HG02884 (cell line): ENCODE measurements at regions not wholly inside any gene's neighbourhood (a gene's known extent, or its start where the extent isn't known, plus 50 kb on each side); places are given as distances from the start of the nearest gene placed in this dataset.
"Not testable (repeated sequence)": the region's sequence is repeated elsewhere in the genome, so short reads cannot be mapped to it uniquely, and the experiment has no call there.

ENCODE experiments used
- ATAC-seq: cut with Tn5 transposase; IDR thresholded peaks from one replicate; pipeline ENCODE4 v1.9.1; 2021; ENCODE audit warnings: mild to moderate bottlenecking, moderate library complexity; ENCODE audit not compliant: unreplicated experiment

DNA sequence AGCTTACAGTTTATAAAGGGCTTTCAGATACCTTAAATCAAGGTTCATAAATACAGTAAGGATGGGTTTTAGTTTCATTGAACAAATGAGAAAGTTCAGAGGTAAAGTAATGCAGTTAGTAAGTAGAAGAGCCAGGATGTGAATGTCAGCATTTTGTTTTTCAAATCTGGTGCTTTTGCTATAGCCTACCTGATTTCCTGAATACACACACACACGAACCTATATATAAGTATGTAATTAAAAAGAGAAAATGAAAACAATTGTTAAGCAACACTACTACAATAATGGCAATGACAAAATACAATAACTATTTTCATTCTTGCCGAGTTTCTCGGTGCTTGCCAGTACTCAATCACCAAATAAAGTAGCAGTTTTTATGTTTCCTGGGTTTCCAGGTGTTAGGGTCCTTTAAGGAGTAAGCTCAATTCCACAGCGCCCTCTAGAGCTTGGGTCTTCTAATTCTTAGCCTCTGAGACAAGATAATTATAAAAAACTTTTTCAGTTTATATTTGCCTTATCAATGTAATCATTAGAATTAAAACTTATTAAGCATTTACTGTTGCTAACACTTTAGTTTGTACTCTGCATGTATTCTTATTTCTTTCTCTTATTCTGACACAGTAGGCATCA is 512.9 kb upstream of the ACVR2A start:
- ATAC-seq: no peak

DNA sequence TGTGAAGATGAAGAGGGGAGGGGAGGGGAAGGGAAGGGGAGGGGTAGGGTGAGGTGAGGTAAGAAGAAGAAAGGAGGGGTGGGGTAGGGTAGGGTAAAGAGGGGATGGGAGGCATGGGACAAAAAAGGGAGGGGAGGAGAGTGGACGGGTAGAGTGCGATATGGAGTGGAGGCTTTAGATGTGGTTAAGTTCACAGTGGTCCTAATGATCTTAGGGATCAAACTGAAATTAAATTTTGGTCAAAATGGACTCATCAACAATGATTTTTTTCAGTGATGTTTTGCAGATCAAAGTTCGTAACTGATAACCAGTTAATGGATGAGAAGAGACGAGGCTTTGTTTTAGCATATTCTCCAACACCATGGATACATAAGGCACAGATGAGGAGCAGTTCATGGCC is 513.9 kb upstream of the ACVR2A start:
- no peak for ATAC-seq

DNA sequence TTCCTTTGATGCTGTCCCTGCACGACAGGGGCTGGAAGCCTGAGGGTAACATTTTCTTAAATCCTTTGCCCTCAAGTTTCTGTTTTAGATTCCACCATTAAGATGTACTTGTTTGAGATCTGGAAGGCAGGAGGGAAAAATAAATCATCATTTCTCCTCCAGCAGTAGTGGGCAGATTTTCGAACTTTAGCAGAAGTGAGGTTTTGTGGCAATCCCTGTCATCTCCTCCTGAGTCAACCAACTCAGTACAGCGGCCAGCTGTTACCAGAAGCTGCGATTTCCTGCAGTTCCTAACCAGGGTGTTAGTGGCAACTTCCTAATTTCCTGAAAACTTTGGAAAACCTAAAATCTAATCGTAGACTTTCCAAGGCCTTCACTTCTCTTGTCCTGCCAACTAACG is 517.2 kb upstream of the ACVR2A start:
- ATAC-seq: peak; percentile 71

DNA sequence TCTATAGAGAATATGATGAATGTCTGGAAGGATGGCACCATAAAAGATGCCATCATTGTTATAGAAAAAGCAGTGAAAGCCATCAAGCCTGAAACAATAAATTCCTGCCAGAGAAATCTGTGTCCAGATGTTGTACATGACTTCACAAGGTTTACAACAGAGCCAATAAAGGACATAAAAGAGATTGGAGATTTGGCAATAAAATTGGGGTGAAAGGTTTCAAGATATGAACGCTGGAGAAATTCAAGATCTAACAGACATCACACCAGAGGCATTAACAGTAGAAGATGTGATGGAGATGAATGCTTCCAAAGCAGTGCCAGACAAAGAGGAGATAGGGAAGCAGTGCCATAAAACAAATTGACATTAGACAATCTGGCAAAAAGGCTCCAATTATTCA is 518.8 kb upstream of the ACVR2A start:
- ATAC-seq: no peak

DNA sequence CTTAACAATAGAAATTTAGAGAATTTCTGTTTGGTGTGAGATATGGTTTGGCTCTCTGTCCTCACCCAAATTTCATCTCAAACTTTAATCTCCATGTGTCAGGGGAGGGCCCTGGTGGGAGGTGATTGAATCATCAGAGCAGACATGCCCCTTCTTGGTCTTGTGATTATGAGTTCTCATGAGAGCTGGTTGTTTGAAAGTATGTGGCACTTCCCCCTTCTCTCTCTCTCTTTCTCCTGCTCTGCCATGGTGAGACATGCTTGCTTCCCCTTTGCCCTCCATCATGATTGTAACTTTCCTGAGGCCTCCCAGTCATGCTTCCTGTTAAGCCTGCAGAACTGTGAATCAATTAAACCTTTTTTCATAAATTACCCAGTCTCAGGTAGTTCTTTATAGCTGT is 524.7 kb upstream of the ACVR2A start:
- no peak for ATAC-seq

DNA sequence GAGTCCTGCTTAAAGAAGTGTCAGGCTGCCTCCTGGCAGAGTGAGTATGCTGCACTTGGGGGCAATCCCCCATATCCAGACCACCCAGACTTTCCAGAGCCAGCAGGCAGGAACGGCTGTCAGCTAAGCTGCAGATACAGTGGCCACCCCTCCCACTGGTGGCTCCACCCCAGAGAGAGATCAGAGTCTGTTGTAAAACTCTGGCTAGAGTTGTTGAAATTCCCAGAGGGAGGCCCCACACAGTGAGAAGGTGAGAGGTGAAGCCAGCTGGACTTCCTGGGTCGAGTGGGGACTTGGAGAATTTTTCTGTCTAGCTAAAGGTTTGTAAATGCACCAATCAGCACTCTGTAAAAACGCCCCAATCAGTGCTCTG is 533.8 kb upstream of the ACVR2A start:
- no peak for ATAC-seq

DNA sequence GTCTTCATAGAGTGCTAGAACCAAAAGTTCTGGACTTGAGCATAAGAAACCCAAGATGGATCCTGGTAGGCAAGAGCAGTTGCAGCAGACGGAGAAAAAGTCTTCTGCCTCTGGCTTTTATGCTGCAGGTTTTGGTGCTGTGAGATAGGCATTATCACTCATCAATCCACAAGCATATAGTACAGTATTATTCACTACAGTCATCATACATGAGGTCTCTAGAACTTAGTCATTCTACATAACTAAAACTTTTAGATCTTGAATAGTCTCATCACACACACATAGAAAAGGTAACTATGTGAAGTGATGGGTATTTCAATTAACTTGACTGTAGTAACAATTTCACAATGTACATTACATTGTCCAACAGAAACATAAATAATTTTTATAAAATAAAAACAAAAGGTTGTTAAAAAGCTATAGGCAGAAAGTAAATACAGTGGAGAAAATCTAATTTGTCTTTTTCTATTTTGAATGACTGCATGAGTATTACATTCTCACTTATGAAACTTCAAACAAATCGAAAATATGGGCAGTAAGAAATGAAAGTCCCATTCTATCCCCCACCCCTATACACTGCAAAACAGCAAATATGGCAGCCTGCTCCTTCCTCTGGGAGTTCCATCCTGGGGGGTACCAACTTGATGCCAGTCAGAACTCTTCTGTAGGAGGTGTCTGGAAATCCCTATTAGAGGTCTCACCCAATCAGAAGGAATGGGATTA is 534.3 kb upstream of the ACVR2A start:
- ATAC-seq: no peak

DNA sequence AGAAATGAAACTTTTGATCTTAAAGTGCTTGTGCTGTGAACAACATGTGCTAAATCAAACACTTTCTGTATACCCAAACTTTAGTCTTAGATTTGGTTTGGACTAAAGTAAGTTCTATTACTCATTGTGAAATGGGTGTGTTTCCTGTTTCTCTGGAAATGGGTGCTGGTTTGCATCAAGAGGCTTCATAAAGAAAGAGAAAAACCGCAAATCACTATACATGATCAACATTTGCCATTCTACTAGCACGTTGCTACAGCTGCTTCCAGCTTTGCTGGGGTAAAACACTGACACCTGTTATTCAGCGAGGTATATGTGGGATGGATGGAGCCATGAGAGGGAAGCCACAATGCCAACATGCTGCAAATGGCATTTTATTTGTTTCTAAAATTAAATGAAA is 547.0 kb upstream of the ACVR2A start:
- peak; percentile 95 for ATAC-seq

DNA sequence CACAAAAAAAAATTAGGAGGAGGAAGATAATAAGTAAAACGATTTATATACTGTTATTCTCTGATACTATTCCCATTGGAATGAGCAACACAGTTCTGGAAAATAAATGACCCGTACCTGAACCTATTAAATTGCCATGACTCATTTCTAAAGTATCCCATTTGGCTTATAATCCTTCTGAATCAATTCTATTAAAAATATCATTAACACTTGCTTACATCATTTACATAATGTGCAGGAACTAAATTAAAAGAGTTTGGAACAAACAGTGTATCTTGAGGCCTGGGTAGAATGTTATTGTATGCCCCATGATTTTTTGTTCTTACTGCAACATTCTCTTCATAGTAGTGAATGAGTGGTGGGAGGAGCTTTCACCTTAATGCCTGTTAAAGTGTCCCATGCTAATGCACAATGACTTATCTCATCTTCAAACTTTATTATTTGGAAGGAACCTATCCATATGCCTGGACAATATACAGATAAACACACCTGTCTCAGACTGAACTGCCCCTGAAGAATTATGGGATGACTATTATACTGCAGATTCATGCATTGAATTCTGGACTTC is 549.9 kb upstream of the ACVR2A start:
- no peak for ATAC-seq

DNA sequence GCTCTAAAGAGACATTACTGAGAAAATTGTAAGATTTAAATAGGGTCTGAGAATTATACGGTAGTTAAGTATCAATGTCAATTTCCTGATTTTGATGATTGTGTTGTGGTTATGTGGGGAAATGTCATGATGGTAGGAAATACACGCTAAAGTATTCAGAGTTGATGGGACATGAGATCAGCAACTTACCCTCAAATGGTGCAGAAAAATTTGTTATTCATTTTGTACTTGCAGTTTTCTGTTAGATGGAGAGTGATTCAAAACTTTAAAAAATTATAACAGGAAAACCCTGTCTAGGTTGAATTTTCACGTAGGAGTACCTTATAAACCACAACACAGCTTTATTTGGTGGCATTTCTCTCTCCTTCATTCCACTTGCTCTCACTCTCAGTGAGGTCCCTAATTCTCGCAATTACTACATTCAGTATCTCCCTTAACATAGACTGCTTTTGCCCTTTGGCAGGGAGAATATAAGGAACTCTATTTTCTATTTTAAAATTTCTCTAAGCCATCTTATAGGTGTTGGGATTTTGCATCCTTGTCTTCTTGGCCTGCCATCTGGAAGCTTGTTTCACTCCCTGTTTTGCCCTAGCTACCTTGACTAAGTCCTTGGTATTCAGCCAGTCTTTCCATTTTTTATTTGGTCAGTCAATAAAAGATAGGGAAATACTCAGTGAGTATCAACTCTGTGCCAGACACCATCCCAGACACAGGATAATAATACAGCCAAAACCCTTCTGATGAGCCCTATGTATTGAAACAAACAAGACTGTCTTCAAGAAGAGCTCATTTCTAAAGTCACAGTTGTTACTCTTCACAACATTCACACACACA is 550.6 kb upstream of the ACVR2A start:
- ATAC-seq: no peak

DNA sequence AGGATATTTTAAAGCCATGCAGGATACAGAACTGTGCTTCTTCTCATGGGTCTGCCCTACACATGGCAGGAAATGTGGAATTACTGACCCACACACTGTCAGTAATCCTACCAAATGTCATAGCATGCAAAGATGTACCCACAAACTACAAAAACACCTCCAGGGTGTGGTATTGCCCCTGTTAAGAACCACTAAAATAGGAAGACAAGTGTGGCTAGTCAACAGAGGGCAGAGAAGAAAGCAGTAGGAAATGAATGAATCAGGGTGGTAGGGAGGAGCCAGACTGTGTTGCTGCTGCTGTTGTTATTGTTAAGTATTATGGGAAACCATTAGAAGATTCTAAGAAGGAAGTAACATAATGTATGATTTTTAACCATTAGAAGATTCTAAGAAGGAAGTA is 556.7 kb upstream of the ACVR2A start:
- peak; percentile 67 for ATAC-seq

DNA sequence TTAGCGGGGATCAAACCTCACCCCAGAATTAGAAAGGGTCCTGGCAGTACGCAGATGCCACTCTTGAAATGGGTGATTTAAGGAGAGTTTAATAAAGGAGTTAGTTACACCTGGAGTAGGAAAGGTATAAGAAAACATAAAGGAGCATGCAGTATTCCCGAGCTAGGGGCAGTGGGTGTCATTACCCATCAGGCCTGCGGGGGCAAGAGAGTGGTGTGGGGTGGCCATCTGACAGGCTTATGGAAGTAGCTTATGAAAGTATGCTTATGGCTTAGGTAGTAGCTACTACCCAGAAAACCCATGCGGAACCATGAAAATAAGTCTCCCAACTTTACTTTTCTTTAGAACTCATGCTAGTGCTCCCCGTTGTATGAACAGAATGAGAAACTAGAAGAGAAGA is 568.9 kb upstream of the ACVR2A start:
- no peak for ATAC-seq

DNA sequence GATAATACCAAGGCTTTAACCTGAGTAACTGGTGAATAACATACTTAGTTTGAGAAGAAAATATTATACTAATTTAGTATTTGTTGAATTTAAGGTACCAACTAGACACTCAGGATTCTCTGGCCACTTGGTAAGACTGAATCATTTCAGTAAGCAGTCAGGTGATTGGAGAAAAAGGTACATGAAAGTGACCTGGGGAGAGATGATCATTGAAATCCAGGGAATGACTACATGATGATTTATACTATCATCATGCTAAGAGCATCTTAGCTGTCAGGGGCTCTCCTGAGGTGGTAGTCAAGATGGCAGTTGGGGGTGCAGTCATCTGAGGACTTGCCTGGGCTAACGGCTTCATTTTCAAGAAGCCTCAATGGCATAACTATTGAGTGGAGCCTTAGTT is 571.2 kb upstream of the ACVR2A start:
- no peak for ATAC-seq

DNA sequence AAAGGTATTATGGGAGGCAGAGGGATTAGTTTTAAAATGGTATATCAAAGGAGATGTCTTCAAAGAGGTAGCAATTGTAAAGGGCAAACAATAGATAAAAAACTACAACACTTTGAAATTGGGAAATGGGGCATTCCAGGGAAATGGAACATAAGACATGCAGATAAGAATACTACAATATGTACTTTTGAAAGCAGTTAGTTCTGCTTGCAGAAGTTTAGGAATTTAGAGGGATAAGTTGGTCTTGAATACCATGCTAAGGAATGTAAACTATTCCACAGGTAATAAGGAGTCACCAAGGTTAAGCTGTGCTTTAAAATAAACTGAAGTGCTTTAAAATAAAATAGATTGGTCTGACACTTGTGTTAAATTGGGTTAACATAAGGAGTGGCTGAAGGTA is 571.7 kb upstream of the ACVR2A start:
- ATAC-seq: no peak

DNA sequence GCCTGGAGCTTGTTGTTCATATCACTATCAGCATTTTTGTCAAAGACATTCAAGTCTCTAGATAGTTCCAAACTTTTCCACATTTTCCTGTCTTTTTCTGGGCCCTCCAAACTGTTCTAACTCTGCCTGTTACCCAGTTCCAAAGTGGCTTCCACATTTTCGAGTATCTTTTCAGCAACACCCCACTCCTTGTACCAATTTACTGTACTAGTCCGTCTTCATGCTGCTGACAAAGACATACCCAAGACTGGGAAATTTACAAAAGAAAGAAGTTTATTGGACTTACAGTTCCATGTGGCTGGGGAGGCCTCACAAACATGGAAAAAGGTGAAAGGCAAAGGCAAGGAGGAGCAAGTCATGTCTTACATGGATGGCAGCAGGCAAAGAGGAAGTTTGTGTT is 575.2 kb upstream of the ACVR2A start:
- not testable (repeated sequence) for ATAC-seq

DNA sequence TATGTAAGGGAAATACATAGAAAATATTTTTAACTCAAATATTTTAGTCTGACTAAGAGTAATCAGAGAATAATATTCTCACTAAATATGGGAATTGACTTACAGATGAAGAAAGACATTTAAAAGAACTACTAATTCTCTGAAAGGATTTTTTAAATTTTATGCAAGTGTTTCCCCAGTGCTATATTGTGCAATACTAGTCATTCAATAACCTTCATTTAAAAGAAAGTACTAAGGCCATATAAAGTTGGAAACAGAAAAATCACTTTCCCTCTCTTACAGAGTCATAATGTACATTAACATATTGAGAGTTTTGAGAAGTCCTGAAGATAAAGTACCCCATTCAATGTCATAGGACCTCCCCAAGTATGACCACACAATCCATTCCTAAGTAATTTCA is 584.6 kb upstream of the ACVR2A start:
- no peak for ATAC-seq

DNA sequence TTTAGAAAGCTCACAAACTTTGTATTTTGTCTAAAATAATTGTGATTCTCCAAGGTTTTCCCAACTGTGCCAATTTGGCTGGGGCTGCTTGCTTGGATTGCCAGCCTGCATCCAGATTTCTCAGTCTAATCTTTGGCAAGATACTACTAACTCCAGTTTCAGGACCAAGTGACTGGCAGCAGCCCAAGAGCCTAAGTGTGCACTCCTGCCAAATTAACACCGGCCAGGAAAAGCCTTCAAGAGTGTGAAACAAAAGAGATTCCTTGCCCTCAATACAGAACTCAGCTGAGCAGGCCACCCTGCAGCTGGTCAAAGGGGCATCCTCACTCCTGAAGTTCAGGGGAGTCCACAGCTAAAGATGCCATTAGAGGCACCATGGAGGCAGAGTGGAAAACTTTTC is 589.0 kb upstream of the ACVR2A start:
- ATAC-seq: no peak

DNA sequence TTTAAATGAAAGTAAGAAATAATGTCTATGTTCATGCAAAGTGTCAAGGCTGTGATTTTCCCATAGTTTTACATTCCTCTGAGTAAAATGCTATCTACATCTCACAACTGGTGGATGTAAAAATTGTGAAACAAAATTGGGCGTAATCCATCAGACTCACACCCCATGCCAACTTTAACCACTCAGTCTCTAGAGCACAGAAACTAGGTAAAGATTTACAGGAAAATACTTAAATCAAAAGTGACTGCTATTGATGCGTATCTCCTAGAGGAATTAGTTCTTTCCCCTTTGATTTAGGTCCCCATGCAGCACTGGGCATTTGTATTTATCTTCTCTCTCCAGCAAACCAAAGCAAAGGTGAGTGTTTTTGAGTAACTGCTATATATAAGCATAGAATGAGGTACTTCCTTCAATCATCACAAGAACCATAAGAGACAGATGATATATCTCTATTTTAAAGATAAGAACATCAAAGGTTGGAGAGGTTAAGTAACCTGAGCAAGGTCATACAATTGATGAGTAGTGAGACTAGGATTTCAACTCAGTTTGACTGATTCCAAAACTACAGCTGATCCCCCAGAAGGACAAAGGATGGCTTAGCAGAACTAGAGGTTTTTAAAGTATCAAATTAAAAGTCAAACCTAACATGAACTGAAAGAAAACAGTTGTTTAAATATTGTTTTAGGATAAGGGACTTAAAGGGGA is 594.0 kb upstream of the ACVR2A start:
- ATAC-seq: peak; percentile 46

DNA sequence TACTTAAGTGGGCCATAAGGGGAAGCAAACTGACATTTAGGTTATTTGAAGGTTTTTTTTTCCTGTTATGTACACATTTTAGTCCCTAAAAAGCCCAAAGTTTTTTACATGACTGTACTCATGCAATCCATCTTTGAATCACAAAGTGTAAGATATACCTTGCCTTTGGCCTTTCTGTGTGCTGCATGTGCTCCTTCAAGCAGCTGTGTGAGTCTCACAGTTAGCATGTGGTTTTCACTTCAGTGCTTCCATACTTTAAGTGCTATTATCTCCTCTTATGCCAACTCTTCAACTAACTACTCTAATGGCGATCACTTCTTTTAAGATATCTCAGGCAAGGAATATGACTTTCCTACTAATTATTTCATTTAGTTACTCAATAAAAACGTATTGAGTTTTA is 597.1 kb upstream of the ACVR2A start:
- no peak for ATAC-seq

DNA sequence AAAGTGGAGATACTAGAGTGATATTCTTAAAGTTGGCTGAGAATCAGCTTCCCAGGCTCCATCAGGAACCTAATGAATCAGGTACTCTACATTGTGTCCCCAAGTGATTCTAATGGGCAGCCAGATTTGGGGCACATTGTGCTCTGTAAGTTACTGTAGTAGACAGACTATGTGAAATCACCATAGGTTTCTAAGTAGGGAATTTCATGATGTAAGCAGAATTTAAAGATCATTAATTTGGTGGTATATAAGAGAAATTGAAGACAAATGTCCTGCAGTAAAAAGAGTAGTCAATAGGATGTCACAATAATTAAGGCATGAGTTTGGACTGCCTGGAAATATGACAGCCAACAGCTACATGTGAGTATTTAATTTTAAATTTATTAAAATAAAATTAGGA is 602.4 kb upstream of the ACVR2A start:
- no peak for ATAC-seq

DNA sequence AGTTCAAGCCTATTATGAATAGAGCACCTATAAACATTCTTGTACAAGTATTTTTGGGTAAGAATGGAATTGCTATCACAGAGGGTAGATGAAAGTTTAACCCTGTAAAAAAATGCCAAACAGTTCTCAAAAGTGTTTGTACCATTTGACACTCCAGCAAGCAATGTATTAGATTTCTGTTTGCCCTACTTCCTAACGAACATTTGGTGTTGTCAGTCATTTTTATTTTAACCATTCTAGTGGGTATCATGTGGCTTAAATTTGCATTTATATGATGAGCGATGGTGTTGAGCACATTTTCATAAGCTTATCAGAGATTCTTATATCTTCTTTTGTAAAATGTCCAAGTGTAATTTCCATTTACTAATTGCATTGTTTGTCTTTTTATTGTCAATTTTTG is 608.2 kb upstream of the ACVR2A start:
- ATAC-seq: no peak
